ENCODE measurements at regions not wholly inside any gene's neighbourhood (a gene's known extent, or its start where the extent isn't known, plus 50 kb on each side); places are given as distances from the start of the nearest gene placed in this dataset.
"Not testable (repeated sequence)": the region's sequence is repeated elsewhere in the genome, so short reads cannot be mapped to it uniquely, and the experiment has no call there.

- DNase-seq (ENCODE audit: low read depth, low spot score), result no peak
- Histone ChIP-seq H3K9me3 (ENCODE audit: low read depth, low read length) (no peaks in the 10 kb centered on the region), H3K27ac (no peak overlapping the region), H3K36me3 (ENCODE audit: insufficient read depth, low read length) (no peaks in the 10 kb centered on the region), H3K9ac (ENCODE audit: insufficient read length) (no peak overlapping the region), H3K4me3 (no peak overlapping the region)
- TF ChIP-seq EZH2 (IDR thresholded peaks at IDR 0.05) (no peak), POLR2AphosphoS5 (IDR thresholded peaks at IDR 0.05; ENCODE audit: borderline replicate concordance, low read depth, low read length) (no peak), FOXP2 (optimal IDR thresholded peaks at IDR 0.05; ENCODE audit: control extremely low read depth, extremely low read length, insufficient read depth) (no peak)
Observed at GRCh38 chrX:13380211-13380610, 60.4 kb upstream of the ATXN3L start.

DNA sequence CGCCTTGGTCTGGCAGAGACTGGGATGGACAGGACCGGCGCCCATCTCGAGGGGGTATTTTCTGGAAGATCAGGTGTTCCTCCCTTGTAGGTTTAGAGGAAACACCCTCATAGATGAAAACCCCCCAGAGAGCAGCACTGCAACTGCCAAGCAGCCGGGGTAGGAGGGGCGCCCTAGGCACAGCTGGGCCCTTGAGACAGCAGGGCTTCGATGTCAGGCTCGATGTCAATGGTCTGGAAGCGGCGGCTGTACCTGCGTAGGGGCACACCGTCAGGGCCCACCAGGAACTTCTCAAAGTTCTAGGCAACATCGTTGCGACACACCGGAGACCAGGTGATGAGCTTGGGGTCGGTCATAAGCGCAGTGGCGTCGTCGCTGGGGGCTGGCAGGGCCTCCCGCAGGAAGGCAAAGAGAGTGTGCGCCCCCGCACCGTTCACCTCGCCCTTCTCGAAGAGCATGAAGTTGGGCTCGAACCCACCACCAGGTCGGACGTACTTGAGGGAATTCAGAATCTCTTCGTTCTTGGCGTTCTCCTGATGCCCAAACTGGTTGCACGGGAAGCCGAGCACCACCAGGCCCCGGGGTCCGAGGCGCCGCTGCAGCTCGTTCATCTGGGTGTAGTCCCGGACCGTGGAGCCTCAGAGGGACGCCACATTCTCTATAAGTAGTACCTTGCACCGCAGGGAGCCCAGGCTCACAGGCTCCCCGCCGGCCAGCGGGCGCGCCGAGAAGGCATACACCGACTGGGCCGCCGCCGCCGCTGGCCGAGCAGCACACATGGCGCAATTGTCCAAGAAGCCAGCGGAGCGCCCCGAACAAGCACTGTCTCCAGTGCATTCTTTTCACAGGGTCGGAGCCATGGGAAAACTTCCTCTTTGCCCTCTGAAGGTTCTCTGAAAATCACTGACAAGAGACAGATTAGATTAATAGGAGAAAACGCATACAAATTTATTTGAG lies 59.0 kb upstream of the ATXN3L start:
- not testable (repeated sequence) for H3K27ac ChIP-seq; H3K36me3 ChIP-seq (ENCODE audit: insufficient read depth, low read length); DNase-seq (ENCODE audit: low read depth, low spot score); H3K4me3 ChIP-seq; H3K9me3 ChIP-seq (ENCODE audit: low read depth, low read length); H3K9ac ChIP-seq (ENCODE audit: insufficient read length)

- H3K9me3 ChIP-seq (ENCODE audit: low read depth, low read length), result no peaks in the 10 kb centered on the region
- H3K4me3 ChIP-seq, result peak overlapping the region; percentile 42; the same call in 1 of the 2 replicates
- H3K9ac ChIP-seq (ENCODE audit: insufficient read length), result no peak overlapping the region
- DNase-seq (ENCODE audit: low read depth, low spot score), result no peak
- no peak for TF ChIP-seq POLR2AphosphoS5 (IDR thresholded peaks at IDR 0.05; ENCODE audit: borderline replicate concordance, low read depth, low read length)
- TF ChIP-seq EZH2 (IDR thresholded peaks at IDR 0.05), result no peak
- no peak for TF ChIP-seq FOXP2 (optimal IDR thresholded peaks at IDR 0.05; ENCODE audit: control extremely low read depth, extremely low read length, insufficient read depth)
- no peaks in the 10 kb centered on the region for H3K36me3 ChIP-seq (ENCODE audit: insufficient read depth, low read length)
- no peak overlapping the region for H3K27ac ChIP-seq
Observed at GRCh38 chrX:13377550-13377934, 57.7 kb upstream of the ATXN3L start.

- Histone ChIP-seq H3K9ac (ENCODE audit: insufficient read length) (no peak overlapping the region), H3K4me3 (peak overlapping the region; percentile 42; the same call in 1 of the 2 replicates), H3K9me3 (ENCODE audit: low read depth, low read length) (no peaks in the 10 kb centered on the region), H3K27ac (no peak overlapping the region), H3K36me3 (ENCODE audit: insufficient read depth, low read length) (no peaks in the 10 kb centered on the region)
- DNase-seq (ENCODE audit: low read depth, low spot score), result peak; percentile 66
- TF ChIP-seq POLR2AphosphoS5 (IDR thresholded peaks at IDR 0.05; ENCODE audit: borderline replicate concordance, low read depth, low read length), result no peak; the same call in 1 of the 2 replicates
- no peak for TF ChIP-seq FOXP2 (optimal IDR thresholded peaks at IDR 0.05; ENCODE audit: control extremely low read depth, extremely low read length, insufficient read depth)
- no peak for TF ChIP-seq EZH2 (IDR thresholded peaks at IDR 0.05)
Observed at GRCh38 chrX:13376857-13377549, 57.1 kb upstream of the ATXN3L start.

GRCh38 chrX:13375596-13375995 lies 55.7 kb upstream of the ATXN3L start:
- H3K36me3 ChIP-seq (ENCODE audit: insufficient read depth, low read length); H3K27ac ChIP-seq; H3K9ac ChIP-seq (ENCODE audit: insufficient read length); H3K9me3 ChIP-seq (ENCODE audit: low read depth, low read length); H3K4me3 ChIP-seq; DNase-seq (ENCODE audit: low read depth, low spot score): not testable (repeated sequence)

GRCh38 chrX:13374364-13374763 lies 54.5 kb upstream of the ATXN3L start:
- DNase-seq (ENCODE audit: low read depth, low spot score), result no peak
- Histone ChIP-seq H3K9ac (ENCODE audit: insufficient read length) (no peak overlapping the region), H3K27ac (no peak overlapping the region), H3K36me3 (ENCODE audit: insufficient read depth, low read length) (no peaks in the 10 kb centered on the region), H3K9me3 (ENCODE audit: low read depth, low read length) (no peaks in the 10 kb centered on the region), H3K4me3 (no peak overlapping the region)
- TF ChIP-seq POLR2AphosphoS5 (IDR thresholded peaks at IDR 0.05; ENCODE audit: borderline replicate concordance, low read depth, low read length) (no peak), EZH2 (IDR thresholded peaks at IDR 0.05) (no peak), FOXP2 (optimal IDR thresholded peaks at IDR 0.05; ENCODE audit: control extremely low read depth, extremely low read length, insufficient read depth) (no peak)

GRCh38 chrX:13373431-13374187 lies 53.8 kb upstream of the ATXN3L start:
- H3K9ac ChIP-seq (ENCODE audit: insufficient read length), result no peak overlapping the region
- no peak overlapping the region for H3K27ac ChIP-seq
- no peak for DNase-seq (ENCODE audit: low read depth, low spot score)
- H3K4me3 ChIP-seq, result no peak overlapping the region
- TF ChIP-seq FOXP2 (optimal IDR thresholded peaks at IDR 0.05; ENCODE audit: control extremely low read depth, extremely low read length, insufficient read depth) (no peak), POLR2AphosphoS5 (IDR thresholded peaks at IDR 0.05; ENCODE audit: borderline replicate concordance, low read depth, low read length) (no peak), EZH2 (IDR thresholded peaks at IDR 0.05) (no peak)
- H3K9me3 ChIP-seq (ENCODE audit: low read depth, low read length), result no peaks in the 10 kb centered on the region
- no peaks in the 10 kb centered on the region for H3K36me3 ChIP-seq (ENCODE audit: insufficient read depth, low read length)

DNA sequence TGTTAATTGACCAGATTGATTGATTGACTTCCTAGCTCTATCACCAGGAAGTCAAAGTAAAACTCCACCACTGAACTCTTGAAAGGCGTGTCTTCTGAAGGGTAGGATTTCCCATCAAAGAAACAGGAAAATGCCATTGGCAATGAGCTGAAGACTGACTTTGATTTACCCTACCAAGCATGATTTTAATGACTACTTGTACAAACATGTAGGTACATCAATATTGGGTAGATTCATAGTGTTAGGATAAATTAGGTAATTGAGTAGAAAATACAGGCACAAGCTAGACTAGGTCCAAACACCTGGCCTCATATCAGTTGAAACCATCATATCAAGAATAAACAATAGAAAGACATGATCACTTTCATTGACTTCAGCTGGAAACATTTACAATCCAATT lies 53.2 kb upstream of the ATXN3L start:
- DNase-seq (ENCODE audit: low read depth, low spot score), result no peak
- no peak overlapping the region for H3K9ac ChIP-seq (ENCODE audit: insufficient read length)

More for the DNA sequence above, 53.2 kb upstream of the ATXN3L start:
- H3K36me3 ChIP-seq (ENCODE audit: insufficient read depth, low read length), result no peaks in the 10 kb centered on the region
- TF ChIP-seq FOXP2 (optimal IDR thresholded peaks at IDR 0.05; ENCODE audit: control extremely low read depth, extremely low read length, insufficient read depth) (no peak), EZH2 (IDR thresholded peaks at IDR 0.05) (no peak), POLR2AphosphoS5 (IDR thresholded peaks at IDR 0.05; ENCODE audit: borderline replicate concordance, low read depth, low read length) (no peak)
- H3K4me3 ChIP-seq, result no peak overlapping the region
- H3K27ac ChIP-seq, result no peak overlapping the region
- H3K9me3 ChIP-seq (ENCODE audit: low read depth, low read length), result no peaks in the 10 kb centered on the region

Measured in SK-N-MC (cell line).